ENCODE measurements at regions not wholly inside any gene's neighbourhood (a gene's known extent, or its start where the extent isn't known, plus 50 kb on each side); places are given as distances from the start of the nearest gene placed in this dataset.

DNA sequence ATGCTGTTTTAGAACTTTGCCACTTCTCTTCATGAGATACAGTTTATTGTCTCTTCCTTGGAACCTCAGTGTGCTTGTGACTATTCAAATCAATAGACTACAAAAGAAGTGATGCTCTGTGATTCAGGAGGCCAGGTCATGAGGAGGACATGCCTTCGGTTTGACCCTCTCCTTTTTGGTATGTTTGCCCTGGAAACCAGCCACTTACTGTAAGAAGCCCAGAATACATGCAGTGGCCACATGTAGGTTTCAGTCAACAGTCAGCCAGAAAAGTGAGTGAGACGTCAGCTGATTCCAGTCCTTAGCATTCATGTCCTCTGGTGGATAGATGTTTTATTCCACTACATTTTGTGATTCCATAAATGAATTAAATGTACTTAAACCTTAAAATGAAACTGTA, 328.7 kb downstream of the PCDH18 start:
- no peak for TF ChIP-seq POU2F2 (IDR thresholded peaks at IDR 0.05; ENCODE audit: low read depth, low read length)
- TF ChIP-seq SPI1 (IDR thresholded peaks at IDR 0.05; ENCODE audit: low read depth, low read length), result no peak
- no peak for TF ChIP-seq PAX5 (IDR thresholded peaks at IDR 0.05; ENCODE audit: insufficient read depth, low read length, severe bottlenecking)
- TF ChIP-seq POLR2AphosphoS5 (IDR thresholded peaks at IDR 0.05; ENCODE audit: low read depth, low read length), result no peak
- FAIRE-seq, result no peak
- no peak for DNase-seq (ENCODE audit: insufficient read length, low spot score)

DNA sequence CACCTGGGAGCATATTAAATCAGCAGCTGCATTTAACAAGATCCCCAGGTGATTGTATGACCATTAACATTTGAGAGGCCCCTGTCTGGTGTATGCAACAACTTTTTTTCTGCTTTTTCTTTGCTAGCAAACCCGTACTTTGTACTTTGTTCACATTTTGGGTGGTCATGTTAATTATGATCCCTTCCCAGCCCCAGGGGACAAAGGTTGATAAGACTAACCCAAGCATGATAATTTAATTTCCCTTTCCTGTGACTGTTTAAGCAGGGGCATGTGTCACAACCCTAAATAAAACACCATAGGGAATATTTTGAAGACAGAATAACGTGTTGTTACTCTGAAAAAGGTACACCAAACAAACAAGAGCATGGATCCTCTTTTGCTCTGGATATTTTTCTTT, 332.0 kb downstream of the PCDH18 start:
- DNase-seq (ENCODE audit: insufficient read length, low spot score) (no peak), FAIRE-seq (no peak)
- TF ChIP-seq TAF1 (IDR thresholded peaks at IDR 0.05; ENCODE audit: low read depth, low read length) (no peak), POU2F2 (IDR thresholded peaks at IDR 0.05; ENCODE audit: low read depth, low read length) (no peak), SPI1 (IDR thresholded peaks at IDR 0.05; ENCODE audit: low read depth, low read length) (no peak), POLR2A (IDR thresholded peaks at IDR 0.05; ENCODE audit: low read depth, low read length) (no peak), PAX5 (IDR thresholded peaks at IDR 0.05; ENCODE audit: insufficient read depth, low read length, severe bottlenecking) (no peak), POLR2AphosphoS5 (IDR thresholded peaks at IDR 0.05; ENCODE audit: low read depth, low read length) (no peak)

DNA sequence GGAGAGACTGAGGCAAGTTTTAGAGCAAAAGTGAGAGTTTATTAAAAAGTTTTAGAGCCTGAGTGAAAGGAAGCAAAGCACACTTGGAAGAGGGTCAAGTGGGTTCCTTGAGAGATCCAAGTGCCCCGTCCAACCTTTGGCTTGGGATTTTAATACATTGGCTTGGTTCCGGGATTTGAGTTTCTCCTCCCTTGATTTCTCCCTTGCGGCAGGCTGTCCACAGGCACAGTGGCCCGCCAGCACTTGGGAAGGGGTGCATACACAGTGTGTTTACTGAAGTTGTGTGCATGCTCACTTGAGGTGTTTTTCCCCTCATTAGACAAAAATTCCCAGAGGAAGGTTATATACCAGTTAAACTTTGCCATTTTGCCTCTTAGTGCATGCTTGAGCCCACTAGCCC, 333.5 kb downstream of the PCDH18 start:
- DNase-seq (ENCODE audit: insufficient read length, low spot score) (no peak), FAIRE-seq (no peak)
- TF ChIP-seq PAX5 (IDR thresholded peaks at IDR 0.05; ENCODE audit: insufficient read depth, low read length, severe bottlenecking), result no peak
- no peak for TF ChIP-seq POU2F2 (IDR thresholded peaks at IDR 0.05; ENCODE audit: low read depth, low read length)
- TF ChIP-seq POLR2AphosphoS5 (IDR thresholded peaks at IDR 0.05; ENCODE audit: low read depth, low read length), result no peak
- no peak for TF ChIP-seq TAF1 (IDR thresholded peaks at IDR 0.05; ENCODE audit: low read depth, low read length)
- no peak for TF ChIP-seq SPI1 (IDR thresholded peaks at IDR 0.05; ENCODE audit: low read depth, low read length)
- TF ChIP-seq POLR2A (IDR thresholded peaks at IDR 0.05; ENCODE audit: low read depth, low read length), result no peak

- FAIRE-seq (no peak), DNase-seq (ENCODE audit: insufficient read length, low spot score) (no peak)
- TF ChIP-seq SPI1 (IDR thresholded peaks at IDR 0.05; ENCODE audit: low read depth, low read length), result no peak
These were observed 337.6 kb downstream of the PCDH18 start for GRCh38 chr4:137194670-137195069.

GRCh38 chr4:137193564-137193963, 338.7 kb downstream of the PCDH18 start:
- TF ChIP-seq POU2F2 (IDR thresholded peaks at IDR 0.05; ENCODE audit: low read depth, low read length) (no peak), PAX5 (IDR thresholded peaks at IDR 0.05; ENCODE audit: insufficient read depth, low read length, severe bottlenecking) (no peak), SPI1 (IDR thresholded peaks at IDR 0.05; ENCODE audit: low read depth, low read length) (no peak), POLR2A (IDR thresholded peaks at IDR 0.05; ENCODE audit: low read depth, low read length) (no peak), POLR2AphosphoS5 (IDR thresholded peaks at IDR 0.05; ENCODE audit: low read depth, low read length) (no peak), TAF1 (IDR thresholded peaks at IDR 0.05; ENCODE audit: low read depth, low read length) (no peak)
- no peak for DNase-seq (ENCODE audit: insufficient read length, low spot score)
- FAIRE-seq, result no peak

DNA sequence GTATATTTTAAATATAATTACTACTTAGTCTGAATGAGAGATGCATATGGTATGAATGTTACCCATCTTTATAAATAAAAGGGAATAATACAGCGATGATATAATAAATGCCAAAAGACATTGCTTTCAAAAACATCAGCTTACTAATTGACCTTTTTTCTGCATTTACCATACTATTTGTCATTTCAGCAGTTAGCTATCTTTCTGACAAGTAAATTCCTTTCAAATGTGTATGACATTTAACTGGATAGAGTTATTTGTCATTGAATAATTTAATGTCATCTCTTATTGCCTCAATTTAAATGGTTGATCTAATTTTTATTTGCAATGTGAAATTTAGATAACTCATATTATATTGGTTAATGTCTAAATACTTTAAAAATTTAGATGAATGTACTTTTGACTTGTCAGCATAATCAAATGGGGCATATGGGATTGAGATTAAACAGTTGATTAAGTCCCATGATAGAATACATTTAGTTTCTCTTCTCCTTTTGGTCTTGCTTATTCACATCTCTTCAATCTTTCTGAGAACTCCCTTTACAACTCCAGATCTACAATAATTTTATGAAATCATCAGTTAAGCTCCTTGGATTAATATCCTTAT, 350.9 kb downstream of the PCDH18 start:
- FAIRE-seq (no peak), DNase-seq (ENCODE audit: insufficient read length, low spot score) (no peak)

DNA sequence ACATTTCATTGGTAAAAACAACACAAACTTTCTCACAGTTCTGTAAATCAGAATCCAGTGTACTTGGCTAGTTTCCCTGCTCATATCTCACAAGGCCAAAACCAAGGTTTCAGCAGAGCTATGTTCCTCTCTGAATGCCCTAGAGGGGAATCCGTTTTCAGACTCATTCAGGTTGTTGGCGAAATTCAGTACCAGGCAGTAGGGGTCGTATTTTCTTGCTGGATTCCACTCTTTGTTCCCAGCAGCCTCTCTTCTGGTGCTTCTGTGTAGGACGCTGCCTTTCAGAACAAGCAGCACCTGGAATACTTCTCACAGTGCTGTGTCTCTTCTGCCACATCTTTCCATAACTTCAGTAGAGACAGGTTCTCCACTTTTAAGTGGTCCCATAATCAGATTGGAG, 351.9 kb downstream of the PCDH18 start:
- DNase-seq (ENCODE audit: insufficient read length, low spot score) (no peak), FAIRE-seq (no peak)
- TF ChIP-seq PAX5 (IDR thresholded peaks at IDR 0.05; ENCODE audit: insufficient read depth, low read length, severe bottlenecking) (no peak), POLR2A (IDR thresholded peaks at IDR 0.05; ENCODE audit: low read depth, low read length) (no peak), SPI1 (IDR thresholded peaks at IDR 0.05; ENCODE audit: low read depth, low read length) (no peak), POLR2AphosphoS5 (IDR thresholded peaks at IDR 0.05; ENCODE audit: low read depth, low read length) (no peak), POU2F2 (IDR thresholded peaks at IDR 0.05; ENCODE audit: low read depth, low read length) (no peak), TAF1 (IDR thresholded peaks at IDR 0.05; ENCODE audit: low read depth, low read length) (no peak)

More for the DNA sequence above, 350.9 kb downstream of the PCDH18 start:
- TF ChIP-seq POLR2AphosphoS5 (IDR thresholded peaks at IDR 0.05; ENCODE audit: low read depth, low read length), result no peak
- TF ChIP-seq POLR2A (IDR thresholded peaks at IDR 0.05; ENCODE audit: low read depth, low read length), result no peak
- no peak for TF ChIP-seq SPI1 (IDR thresholded peaks at IDR 0.05; ENCODE audit: low read depth, low read length)
- no peak for TF ChIP-seq PAX5 (IDR thresholded peaks at IDR 0.05; ENCODE audit: insufficient read depth, low read length, severe bottlenecking)

DNA sequence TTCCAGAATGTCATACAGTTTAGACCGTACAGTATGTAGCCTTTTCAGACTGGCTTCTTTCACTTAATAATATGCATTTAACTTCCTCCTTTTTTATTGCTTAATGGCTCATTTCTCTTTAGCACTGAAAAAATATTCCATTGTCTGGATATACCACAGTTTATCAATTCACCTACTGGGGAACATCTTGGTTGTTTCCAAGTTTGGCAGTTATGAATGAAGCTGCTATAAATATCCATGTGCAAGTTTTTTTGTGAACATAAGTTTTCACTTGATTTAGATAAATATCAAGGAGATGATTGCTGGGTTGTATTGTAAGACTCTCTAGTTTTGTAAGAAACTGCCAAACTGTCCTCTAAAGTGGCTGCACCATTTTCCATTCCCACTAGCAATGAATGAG, 375.5 kb downstream of the PCDH18 start:
- TF ChIP-seq POLR2A (IDR thresholded peaks at IDR 0.05; ENCODE audit: low read depth, low read length) (no peak), TAF1 (IDR thresholded peaks at IDR 0.05; ENCODE audit: low read depth, low read length) (no peak), SPI1 (IDR thresholded peaks at IDR 0.05; ENCODE audit: low read depth, low read length) (no peak), PAX5 (IDR thresholded peaks at IDR 0.05; ENCODE audit: insufficient read depth, low read length, severe bottlenecking) (no peak), POLR2AphosphoS5 (IDR thresholded peaks at IDR 0.05; ENCODE audit: low read depth, low read length) (no peak), POU2F2 (IDR thresholded peaks at IDR 0.05; ENCODE audit: low read depth, low read length) (no peak)
- FAIRE-seq, result no peak

GRCh38 chr4:137156054-137156453, 376.2 kb downstream of the PCDH18 start:
- FAIRE-seq (no peak), DNase-seq (ENCODE audit: insufficient read length, low spot score) (no peak)
- TF ChIP-seq SPI1 (IDR thresholded peaks at IDR 0.05; ENCODE audit: low read depth, low read length), result no peak
- TF ChIP-seq POLR2AphosphoS5 (IDR thresholded peaks at IDR 0.05; ENCODE audit: low read depth, low read length), result no peak
- TF ChIP-seq PAX5 (IDR thresholded peaks at IDR 0.05; ENCODE audit: insufficient read depth, low read length, severe bottlenecking), result no peak
- no peak for TF ChIP-seq TAF1 (IDR thresholded peaks at IDR 0.05; ENCODE audit: low read depth, low read length)
- no peak for TF ChIP-seq POLR2A (IDR thresholded peaks at IDR 0.05; ENCODE audit: low read depth, low read length)
- TF ChIP-seq POU2F2 (IDR thresholded peaks at IDR 0.05; ENCODE audit: low read depth, low read length), result no peak

More for the DNA sequence above, 375.5 kb downstream of the PCDH18 start:
- no peak for DNase-seq (ENCODE audit: insufficient read length, low spot score)

DNA sequence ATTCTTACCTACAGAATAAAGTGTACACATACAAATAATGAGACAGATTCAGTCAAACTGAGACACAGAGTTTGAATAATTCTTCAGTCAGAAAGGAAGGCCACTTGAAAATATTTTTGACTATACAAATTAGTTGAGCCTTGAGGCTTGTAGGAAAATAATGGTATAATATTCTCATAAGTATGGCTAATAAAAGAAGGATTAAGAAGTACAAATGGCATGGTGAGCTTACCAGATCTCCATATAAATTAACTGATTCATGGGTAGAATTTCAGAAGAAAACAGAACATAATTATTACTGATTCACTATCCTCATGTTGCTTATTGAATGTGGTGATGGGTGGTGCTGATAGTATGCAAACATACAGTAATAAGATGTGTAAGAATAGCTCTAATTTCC, 401.1 kb downstream of the PCDH18 start:
- FAIRE-seq (no peak), DNase-seq (ENCODE audit: insufficient read length, low spot score) (no peak)
- no peak for TF ChIP-seq POLR2AphosphoS5 (IDR thresholded peaks at IDR 0.05; ENCODE audit: low read depth, low read length)
- no peak for TF ChIP-seq TAF1 (IDR thresholded peaks at IDR 0.05; ENCODE audit: low read depth, low read length)
- no peak for TF ChIP-seq SPI1 (IDR thresholded peaks at IDR 0.05; ENCODE audit: low read depth, low read length)
- no peak for TF ChIP-seq PAX5 (IDR thresholded peaks at IDR 0.05; ENCODE audit: insufficient read depth, low read length, severe bottlenecking)
- TF ChIP-seq POLR2A (IDR thresholded peaks at IDR 0.05; ENCODE audit: low read depth, low read length), result no peak
- no peak for TF ChIP-seq POU2F2 (IDR thresholded peaks at IDR 0.05; ENCODE audit: low read depth, low read length)
